ENCODE measurements at regions not wholly inside any gene's neighbourhood (a gene's known extent, or its start where the extent isn't known, plus 50 kb on each side); places are given as distances from the start of the nearest gene placed in this dataset.
"Not testable (repeated sequence)": the region's sequence is repeated elsewhere in the genome, so short reads cannot be mapped to it uniquely, and the experiment has no call there.

DNA sequence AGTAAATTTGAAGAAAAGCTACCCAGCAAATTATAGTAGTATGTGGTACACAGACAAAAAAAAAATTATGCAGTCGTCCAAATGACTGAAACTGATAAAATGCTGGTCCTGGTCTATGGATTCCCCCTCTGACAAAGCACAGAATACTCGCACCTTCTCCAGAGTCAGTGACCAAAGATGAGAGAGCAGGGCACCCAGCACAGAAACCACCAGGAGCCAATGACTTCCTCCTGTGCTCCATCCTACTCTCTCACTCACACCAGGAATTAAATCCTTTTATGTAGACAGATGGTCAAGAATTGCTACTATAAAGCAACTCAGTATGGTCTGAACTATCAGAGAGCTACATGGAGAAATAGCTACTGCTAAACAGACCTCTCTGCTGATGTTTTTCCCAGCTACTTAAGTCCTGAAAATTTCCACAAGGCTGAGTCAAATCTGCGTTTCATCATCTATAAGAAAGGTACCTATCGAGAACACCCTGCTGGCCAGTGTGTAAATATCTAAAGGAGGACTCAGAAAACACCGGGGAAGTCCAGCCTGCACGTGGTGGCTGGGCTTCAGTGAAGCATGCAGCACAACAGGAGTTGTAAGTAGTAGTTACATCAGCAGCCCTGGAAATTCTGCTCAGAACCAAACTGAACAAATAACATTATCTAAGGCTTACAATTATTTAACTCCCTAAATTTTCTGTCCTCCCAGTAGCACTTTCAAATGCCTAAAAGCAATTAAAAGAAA lies 118.1 kb upstream of the OR4F16 start:
- TF ChIP-seq, protein P1, sequence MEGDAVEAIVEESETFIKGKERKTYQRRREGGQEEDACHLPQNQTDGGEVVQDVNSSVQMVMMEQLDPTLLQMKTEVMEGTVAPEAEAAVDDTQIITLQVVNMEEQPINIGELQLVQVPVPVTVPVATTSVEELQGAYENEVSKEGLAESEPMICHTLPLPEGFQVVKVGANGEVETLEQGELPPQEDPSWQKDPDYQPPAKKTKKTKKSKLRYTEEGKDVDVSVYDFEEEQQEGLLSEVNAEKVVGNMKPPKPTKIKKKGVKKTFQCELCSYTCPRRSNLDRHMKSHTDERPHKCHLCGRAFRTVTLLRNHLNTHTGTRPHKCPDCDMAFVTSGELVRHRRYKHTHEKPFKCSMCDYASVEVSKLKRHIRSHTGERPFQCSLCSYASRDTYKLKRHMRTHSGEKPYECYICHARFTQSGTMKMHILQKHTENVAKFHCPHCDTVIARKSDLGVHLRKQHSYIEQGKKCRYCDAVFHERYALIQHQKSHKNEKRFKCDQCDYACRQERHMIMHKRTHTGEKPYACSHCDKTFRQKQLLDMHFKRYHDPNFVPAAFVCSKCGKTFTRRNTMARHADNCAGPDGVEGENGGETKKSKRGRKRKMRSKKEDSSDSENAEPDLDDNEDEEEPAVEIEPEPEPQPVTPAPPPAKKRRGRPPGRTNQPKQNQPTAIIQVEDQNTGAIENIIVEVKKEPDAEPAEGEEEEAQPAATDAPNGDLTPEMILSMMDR (conservative IDR thresholded peaks at IDR 0.05; ENCODE audit: low read length): not testable (repeated sequence)
- TF ChIP-seq EZH2phosphoT487 (IDR thresholded peaks at IDR 0.05; ENCODE audit: borderline replicate concordance): not testable (repeated sequence)

Measured in Loucy (cell line).